HepG2 (cell line): ENCODE measurements at regions not wholly inside any gene's neighbourhood (a gene's known extent, or its start where the extent isn't known, plus 50 kb on each side); places are given as distances from the start of the nearest gene placed in this dataset.
A peak's percentile ranks its signal among the peaks of the same experiment; 100 is the strongest.

Source experiments
- ATAC-seq: fragments of 200-7000 bp; cut with Tn5 transposase; 3 replicates; pipeline ENCODE4 v1.9.1; 2020; ENCODE audit warnings: mild to moderate bottlenecking, moderate library complexity
- BruUV-seq: library from RNA; stranded (reverse); fragments of 400-500 nt; replicated peaks from 2 replicates; lab custom pipeline; 2021; lab: Mats Ljungman, UMichigan
- CTCF ChIA-PET: fragments of 300-600 bp; formaldehyde crosslinking; extraction: SDS; loops from one replicate; lab custom pipeline; 2021; ENCODE audit warnings: low total read pairs, inconsistent platforms, low intra/inter-chr PET ratio; lab: Yijun Ruan, JAX
- POLR2A ChIA-PET: fragments of 350-600 bp; sonication (Branson Sonifier 250); formaldehyde crosslinking; loops from one replicate; lab custom pipeline; 2020; ENCODE audit warnings: antibody characterized with exemption, inconsistent platforms; lab: Yijun Ruan, JAX
- DNase-seq: peaks from one replicate; pipeline ENCODE4 v3.0.0-alpha.2; 2015; ENCODE audit warnings: low spot score
- FAIRE-seq: peaks from 3 replicates; lab custom pipeline; 2011; peaks lifted over from hg19 to GRCh38; lab: Jason Lieb, UNC
- H2AFZ ChIP-seq: one replicate; pipeline ENCODE4 v1.6.1; 2011; ENCODE audit warnings: low read length, inconsistent platforms
- H3K27ac ChIP-seq: fragments of 300-600 bp; 3 replicates; pipeline ENCODE4 v1.8.0; 2011; ENCODE audit warnings: mixed run types, mild to moderate bottlenecking, mixed read lengths, low read length, inconsistent platforms; ENCODE audit not compliant: insufficient read depth; ENCODE audit errors: extremely low read length
- H3K27me3 ChIP-seq, 2 experiments: fragments of 200-600 bp in 1 of 2; 2 replicates in 1 of 2; 3 replicates in 1 of 2; pipeline versions ENCODE4 v1.6.0 to v1.8.0; 2011; ENCODE audit warnings: low read length in 2 of 2, mild to moderate bottlenecking in 2 of 2, moderate library complexity in 2 of 2, inconsistent platforms in 1 of 2; ENCODE audit not compliant: insufficient read depth in 2 of 2, control insufficient read depth in 1 of 2
- H3K36me3 ChIP-seq, 2 experiments: fragments of 200-600 bp in 1 of 2; replicated peaks in 1 of 2; 2 replicates in 1 of 2; 3 replicates in 1 of 2; pipeline versions ENCODE4 v1.5.1 to v1.8.0; 2011; ENCODE audit warnings: low read length in 2 of 2, inconsistent platforms in 1 of 2; ENCODE audit not compliant: insufficient read depth in 2 of 2, control insufficient read depth in 1 of 2
- H3K4me1 ChIP-seq: 2 replicates; pipeline ENCODE4 v1.5.1; 2012; ENCODE audit warnings: low read length, inconsistent platforms; ENCODE audit not compliant: insufficient read depth
- H3K4me2 ChIP-seq: 2 replicates; pipeline ENCODE4 v1.6.0; 2011; ENCODE audit warnings: low read depth, low read length, inconsistent platforms
- H3K4me3 ChIP-seq, 3 experiments: fragments of 200-600 bp in 1 of 3; sonication (generic), shearing (Covaris generic) in 1 of 3; replicated peaks in 1 of 3; 2 replicates each; pipeline ENCODE4 v1.5.1; 2011 to 2016; ENCODE audit warnings: low read length in 3 of 3, inconsistent platforms in 2 of 3, low read depth in 2 of 3, mild to moderate bottlenecking in 2 of 3, control low read depth in 1 of 3, mixed read lengths in 1 of 3; ENCODE audit not compliant: insufficient read depth in 1 of 3
- H3K79me2 ChIP-seq: one replicate; pipeline ENCODE4 v1.6.1; 2011; ENCODE audit warnings: low read length, inconsistent platforms; ENCODE audit not compliant: insufficient read depth
- H3K9ac ChIP-seq: 2 replicates; pipeline ENCODE4 v1.6.0; 2011; ENCODE audit warnings: mild to moderate bottlenecking, low read depth, low read length, inconsistent platforms; ENCODE audit not compliant: insufficient read depth
- H3K9me3 ChIP-seq: 2 replicates; pipeline ENCODE4 v1.5.1; 2012; ENCODE audit warnings: mild to moderate bottlenecking, low read length
- H4K20me1 ChIP-seq: 2 replicates; pipeline ENCODE4 v1.6.0; 2011; ENCODE audit warnings: inconsistent platforms, mild to moderate bottlenecking, low read length, moderate library complexity; ENCODE audit not compliant: insufficient read depth
- BRCA1 ChIP-seq: sonication (generic); formaldehyde crosslinking; IDR thresholded peaks from 2 replicates; pipeline ENCODE4 v1.4.0; 2020; ENCODE audit warnings: missing genetic modification reagents
- HMGXB3 ChIP-seq: sonication (generic); formaldehyde crosslinking; IDR thresholded peaks from 2 replicates; pipeline ENCODE4 v1.4.0; 2020; ENCODE audit warnings: missing genetic modification reagents, borderline replicate concordance
- HNF4A ChIP-seq: sonication (generic); formaldehyde crosslinking; IDR thresholded peaks from 2 replicates; pipeline ENCODE4 v1.4.0; 2020; ENCODE audit warnings: missing genetic modification reagents
- HNRNPL ChIP-seq: fragments of 200-400 bp; formaldehyde crosslinking; IDR thresholded peaks from 2 replicates; pipeline ENCODE4 v1.6.1; 2017; ENCODE audit warnings: mild to moderate bottlenecking, low read depth, low read length
- MTERF4 ChIP-seq: sonication (generic); formaldehyde crosslinking; IDR thresholded peaks from 2 replicates; pipeline ENCODE4 v1.8.0; 2023; ENCODE audit warnings: mild to moderate bottlenecking, missing genetic modification reagents
- PHF20 ChIP-seq: sonication (generic); formaldehyde crosslinking; IDR thresholded peaks from 2 replicates; pipeline ENCODE4 v1.5.0; 2020; ENCODE audit warnings: mild to moderate bottlenecking, missing genetic modification reagents
- POLR2G ChIP-seq: fragments of 200-400 bp; formaldehyde crosslinking; IDR thresholded peaks from 2 replicates; pipeline ENCODE4 v1.6.1; 2018; ENCODE audit warnings: mild to moderate bottlenecking, low read depth, low read length, moderate library complexity
- SP5 ChIP-seq: IDR thresholded peaks from 2 replicates; pipeline ENCODE4 v1.6.1; 2016; ENCODE audit warnings: low read depth, borderline replicate concordance
- TBP ChIP-seq: sonication (generic); formaldehyde crosslinking; IDR thresholded peaks from 2 replicates; pipeline ENCODE4 v1.5.0; 2020; ENCODE audit warnings: missing genetic modification reagents
- U2AF2 ChIP-seq: fragments of 200-400 bp; formaldehyde crosslinking; IDR thresholded peaks from 2 replicates; pipeline ENCODE4 v1.6.1; 2017; ENCODE audit warnings: low read depth, mild to moderate bottlenecking, low read length
- ZFP1 ChIP-seq: IDR thresholded peaks from 2 replicates; pipeline ENCODE4 v1.6.1; 2016
- ZFY ChIP-seq: sonication (generic); formaldehyde crosslinking; IDR thresholded peaks from 2 replicates; pipeline ENCODE4 v1.4.0; 2020; ENCODE audit warnings: missing genetic modification reagents
- ZNF263 ChIP-seq: sonication (generic); formaldehyde crosslinking; IDR thresholded peaks from 2 replicates; pipeline ENCODE4 v1.4.0; 2020; ENCODE audit warnings: missing genetic modification reagents
- ZNF7 ChIP-seq: IDR thresholded peaks from 2 replicates; pipeline ENCODE4 v1.6.1; 2016; ENCODE audit warnings: missing biosample characterization, missing genetic modification reagents
- ZNF780A ChIP-seq: sonication (generic); formaldehyde crosslinking; IDR thresholded peaks from 2 replicates; pipeline ENCODE4 v1.8.0; 2022; ENCODE audit warnings: mild to moderate bottlenecking, missing genetic modification reagents, moderate library complexity
- ZNF792 ChIP-seq: IDR thresholded peaks from 2 replicates; pipeline ENCODE4 v1.6.1; 2016
- ZNF800 ChIP-seq: sonication (generic); formaldehyde crosslinking; IDR thresholded peaks from 2 replicates; pipeline ENCODE4 v1.4.0; 2020; ENCODE audit warnings: missing genetic modification reagents
- WGBS: methylation state at CpG from one replicate; pipeline ENCODE4 v1.1.6; 2017; ENCODE audit warnings: low lambda C conversion rate; 5-methylcytosine and 5-hydroxymethylcytosine counted together
- in situ Hi-C: cut with HindIII; loops from 2 replicates; pipeline ENCODE4 v1.10.0; 2017; ENCODE audit warnings: low pct_unique_long_range_greater_than_20kb; ENCODE audit not compliant: extremely low pct_ligation_motif_present
- intact Hi-C: fragments of 100-400 bp; cut with micrococcal nuclease; formaldehyde crosslinking; loops from one replicate; pipeline ENCODE4 v1.10.0; 2022; ENCODE audit not compliant: unreplicated experiment
- TF ChIP-seq, protein P1 (sequence below): IDR thresholded peaks from 2 replicates; pipeline ENCODE4 v1.6.1; 2012; ENCODE audit warnings: inconsistent platforms

DNA sequence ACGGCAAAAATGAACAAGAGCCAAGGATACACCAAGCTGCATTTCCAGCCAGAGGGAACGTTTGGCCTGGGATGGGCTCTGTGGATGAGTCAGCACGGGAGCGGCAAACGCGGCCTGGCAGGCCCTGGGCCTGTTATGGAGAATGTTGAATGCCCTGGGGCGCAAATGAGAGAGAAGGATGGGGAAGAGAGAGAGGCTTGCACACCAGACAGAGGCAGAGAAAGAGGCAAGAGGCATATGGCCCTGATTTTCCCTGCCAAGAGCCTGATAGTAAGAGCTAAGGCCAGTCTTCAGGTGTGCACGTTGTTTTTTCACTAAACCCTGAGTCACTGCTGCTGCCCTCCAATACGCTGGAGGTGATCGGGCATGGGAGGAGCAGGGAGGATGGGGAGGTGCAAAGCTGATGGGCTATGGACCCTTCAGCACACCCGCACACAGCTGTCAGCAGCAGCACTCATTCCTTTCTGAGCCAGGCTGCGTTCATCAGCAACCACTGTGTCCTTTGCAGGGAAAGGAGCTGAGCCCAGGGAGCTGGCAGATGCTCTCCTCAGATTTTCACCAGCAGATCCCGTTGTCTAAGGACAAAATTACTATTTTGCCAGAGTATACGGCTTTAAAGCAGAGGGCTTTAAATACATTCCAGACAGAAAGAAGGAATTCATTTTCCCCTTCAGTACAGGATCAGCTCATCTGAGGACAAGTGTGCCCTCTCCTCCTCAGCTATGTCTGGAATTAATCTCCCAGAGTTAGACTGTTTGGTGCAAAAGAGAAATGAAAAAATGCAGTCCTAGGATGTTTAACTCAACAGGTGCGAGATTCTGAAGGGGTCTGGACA is 61.7 kb upstream of the SLC22A23 start:
- POLR2A ChIA-PET: no interaction called here
- Histone ChIP-seq H4K20me1 (no peaks in the 10 kb centered on the region), H3K9me3 (no peaks in the 10 kb centered on the region), H2AFZ (peak overlapping the region; percentile 38), H3K9ac (no peak overlapping the region), H3K27me3 (peaks cover 2 to 48% of the 10 kb centered on the region in 2 experiments; a peak in 3 of 5 replicates), H3K4me3 (peak overlapping the region in 1 of 3 experiments; percentile 31; a peak in 2 of 6 replicates), H3K36me3 (no peaks in the 10 kb centered on the region), H3K27ac (no peak overlapping the region), H3K4me2 (peak overlapping the region; percentile 68), H3K4me1 (peaks cover 19% of the 10 kb centered on the region), H3K79me2 (no peaks in the 10 kb centered on the region)
- WGBS: 7% methylated on average over 14 of the region's 15 CpGs
- BruUV-seq: no TSS peak
- in situ Hi-C loops: loop anchor here (10.0 kb wide), 1 partner anchor 244 kb away; no protein-coding TSS in a partner anchor
- peak; percentile 88 for ATAC-seq
- intact Hi-C loops: no loop called here
- FAIRE-seq: peak; percentile 53
- peak; percentile 44 for DNase-seq
- CTCF ChIA-PET: no interaction called here
- TF ChIP-seq ZFP1: 0 out of 2 replicates have a peak, but pooled peaks have one; percentile 56
- no peak for TF ChIP-seq MTERF4 (CRISPR knock-in tag)
- TF ChIP-seq HMGXB3 (CRISPR knock-in tag): no peak
- TF ChIP-seq, protein P1, sequence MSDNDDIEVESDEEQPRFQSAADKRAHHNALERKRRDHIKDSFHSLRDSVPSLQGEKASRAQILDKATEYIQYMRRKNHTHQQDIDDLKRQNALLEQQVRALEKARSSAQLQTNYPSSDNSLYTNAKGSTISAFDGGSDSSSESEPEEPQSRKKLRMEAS: no peak
- peak; percentile 57; the same call in 1 of the 2 replicates for TF ChIP-seq SP5 (CRISPR knock-in tag)
- TF ChIP-seq ZNF800: 0 out of 2 replicates have a peak, but pooled peaks have one; percentile 24
- no peak for TF ChIP-seq ZNF7 (CRISPR knock-in tag)
- 0 out of 2 replicates have a peak, but pooled peaks have one; percentile 32 for TF ChIP-seq HNRNPL
- TF ChIP-seq ZNF780A: no peak
- TF ChIP-seq ZFY (CRISPR knock-in tag): peak; percentile 63
- TF ChIP-seq ZNF792 (CRISPR knock-in tag): no peak
- TF ChIP-seq U2AF2: no peak
- peak; percentile 96 for TF ChIP-seq ZNF263 (CRISPR knock-in tag)
- TF ChIP-seq HNF4A (CRISPR knock-in tag): peak; percentile 33; the same call in 1 of the 2 replicates
- TF ChIP-seq BRCA1 (CRISPR knock-in tag): no peak
- TF ChIP-seq POLR2G: no peak
- 0 out of 2 replicates have a peak, but pooled peaks have one; percentile 16 for TF ChIP-seq TBP (CRISPR knock-in tag)
- 0 out of 2 replicates have a peak, but pooled peaks have one; percentile 37 for TF ChIP-seq PHF20 (CRISPR knock-in tag)
